B cell (primary cell): ENCODE measurements at regions not wholly inside any gene's neighbourhood (a gene's known extent, or its start where the extent isn't known, plus 50 kb on each side); places are given as distances from the start of the nearest gene placed in this dataset.

Source experiments
- ATAC-seq: fragments of 200-7000 bp; cut with Tn5 transposase; one replicate; pipeline ENCODE4 v1.10.0; 2021; ENCODE audit warnings: low read depth, mild to moderate bottlenecking, moderate number of reproducible peaks, moderate library complexity
- CTCF ChIA-PET: fragments of 350-600 bp; sonication (Branson Sonifier 250); formaldehyde crosslinking; loops from one replicate; lab custom pipeline; 2021; ENCODE audit warnings: antibody characterized with exemption, inconsistent platforms; lab: Charles Lee
- POLR2A ChIA-PET: fragments of 350-600 bp; sonication (Branson Sonifier 250); formaldehyde crosslinking; loops from one replicate; lab custom pipeline; 2021; ENCODE audit warnings: antibody characterized with exemption; lab: Charles Lee
- DNase-seq: peaks from one replicate; pipeline ENCODE4 v3.0.0; 2013
- H2AFZ ChIP-seq: 2 replicates; pipeline ENCODE4 v1.6.1; 2012; ENCODE audit warnings: mild to moderate bottlenecking, low read depth, low read length; ENCODE audit not compliant: insufficient read depth, poor library complexity, severe bottlenecking
- H3K27ac ChIP-seq, 2 donors: 1 replicate in 1 of 2; 2 replicates in 1 of 2; pipeline ENCODE4 v1.5.1; 2012 to 2013; ENCODE audit warnings: low read length in 2 of 2, mild to moderate bottlenecking in 2 of 2, moderate library complexity in 1 of 2
- H3K27me3 ChIP-seq, 4 experiments: fragments of 200-600 bp in 1 of 4; sonication (generic) in 1 of 4; replicated peaks in 1 of 4; 1 replicate in 2 of 4; 2 replicates in 2 of 4; pipeline versions ENCODE4 v1.6.1 to v1.7.0; 2013 to 2016; ENCODE audit warnings: low read length in 3 of 4, mild to moderate bottlenecking in 2 of 4, mixed read lengths in 1 of 4, moderate library complexity in 1 of 4; ENCODE audit not compliant: insufficient read depth in 4 of 4, control insufficient read depth in 3 of 4; ENCODE audit errors: control extremely low read depth in 1 of 4
- H3K36me3 ChIP-seq, 2 experiments: replicated peaks in 1 of 2; 1 replicate in 1 of 2; 2 replicates in 1 of 2; pipeline versions ENCODE4 v1.6.1 to v1.7.1; 2013; ENCODE audit warnings: low read length in 1 of 2; ENCODE audit not compliant: insufficient read depth in 2 of 2, control insufficient read depth in 1 of 2; ENCODE audit errors: control extremely low read depth in 1 of 2, extremely low read depth in 1 of 2
- H3K4me1 ChIP-seq, 2 donors: fragments of 200-600 bp in 1 of 2; sonication (generic) in 1 of 2; 1 replicate in 1 of 2; 2 replicates in 1 of 2; pipeline versions ENCODE4 v1.5.1 to v1.6.1; 2013 to 2017; ENCODE audit warnings: low read length in 2 of 2; ENCODE audit not compliant: control insufficient read depth in 2 of 2, insufficient read depth in 2 of 2
- H3K4me2 ChIP-seq: replicated peaks from 2 replicates; pipeline ENCODE3; 2012; ENCODE audit warnings: mild to moderate bottlenecking, low read depth, low read length; ENCODE audit not compliant: poor library complexity, severe bottlenecking
- H3K4me3 ChIP-seq, 5 experiments: fragments of 200-600 bp in 1 of 5; sonication (generic) in 1 of 5; 1 replicate in 3 of 5; 2 replicates in 2 of 5; pipeline versions ENCODE4 v1.5.1 to v1.7.0; 2011 to 2016; ENCODE audit warnings: low read length in 4 of 5, mild to moderate bottlenecking in 4 of 5, low read depth in 2 of 5, control low read depth in 1 of 5, moderate library complexity in 1 of 5; ENCODE audit not compliant: insufficient read depth in 1 of 5; ENCODE audit errors: control extremely low read depth in 1 of 5, extremely low read depth in 1 of 5
- H3K79me2 ChIP-seq: fragments of 200-600 bp; sonication (generic); one replicate; pipeline ENCODE4 v1.6.0; 2016; ENCODE audit warnings: low read length; ENCODE audit not compliant: control insufficient read depth, insufficient read depth
- H3K9ac ChIP-seq: fragments of 200-600 bp; sonication (generic); 2 replicates; pipeline ENCODE4 v1.6.1; 2017; ENCODE audit warnings: mild to moderate bottlenecking, low read length, moderate library complexity
- H3K9me3 ChIP-seq, 3 donors: one replicate each; pipeline versions ENCODE4 v1.6.1 to v1.7.1; 2013; ENCODE audit warnings: low read length in 2 of 3; ENCODE audit not compliant: control insufficient read depth in 2 of 3, insufficient read depth in 1 of 3; ENCODE audit errors: control extremely low read depth in 1 of 3
- H4K20me1 ChIP-seq: 2 replicates; pipeline ENCODE4 v1.6.0; 2012; ENCODE audit warnings: mild to moderate bottlenecking, low read length; ENCODE audit not compliant: insufficient read depth, control insufficient read depth, poor library complexity, severe bottlenecking
- H3K27ac Mint-ChIP-seq: one replicate; pipeline ENCODE4 v1.8.0; 2021; ENCODE audit warnings: mixed read lengths
- H3K27me3 Mint-ChIP-seq: one replicate; pipeline ENCODE4 v1.8.0; 2021; ENCODE audit warnings: mixed read lengths
- H3K4me1 Mint-ChIP-seq: one replicate; pipeline ENCODE4 v1.8.0; 2021; ENCODE audit warnings: mixed read lengths
- H3K4me3 Mint-ChIP-seq: one replicate; pipeline ENCODE4 v1.8.0; 2021; ENCODE audit warnings: mixed read lengths
- H3K9me3 Mint-ChIP-seq: one replicate; pipeline ENCODE4 v1.8.0; 2022; ENCODE audit warnings: mixed read lengths; ENCODE audit not compliant: insufficient read depth
- EZH2 ChIP-seq: IDR thresholded peaks from 2 replicates; pipeline ENCODE4 v1.6.1; 2012; ENCODE audit warnings: borderline replicate concordance, low read depth, mild to moderate bottlenecking, moderate library complexity, low read length; ENCODE audit not compliant: insufficient read depth, poor library complexity, severe bottlenecking
- WGBS: methylation state at CpG from one replicate; pipeline ENCODE4 v1.1.5; 2013; ENCODE audit warnings: missing lambda C conversion rate; ENCODE audit not compliant: insufficient coverage; 5-methylcytosine and 5-hydroxymethylcytosine counted together
- intact Hi-C: fragments of 100-400 bp; cut with micrococcal nuclease; formaldehyde crosslinking; loops from one replicate; pipeline ENCODE4 v1.10.0; 2022
- TF ChIP-seq, protein P1 (sequence below): fragments of 200-600 bp; IDR thresholded peaks from one replicate; pipeline ENCODE4 v1.8.0; 2022; ENCODE audit warnings: antibody characterized with exemption, mild to moderate bottlenecking

DNA sequence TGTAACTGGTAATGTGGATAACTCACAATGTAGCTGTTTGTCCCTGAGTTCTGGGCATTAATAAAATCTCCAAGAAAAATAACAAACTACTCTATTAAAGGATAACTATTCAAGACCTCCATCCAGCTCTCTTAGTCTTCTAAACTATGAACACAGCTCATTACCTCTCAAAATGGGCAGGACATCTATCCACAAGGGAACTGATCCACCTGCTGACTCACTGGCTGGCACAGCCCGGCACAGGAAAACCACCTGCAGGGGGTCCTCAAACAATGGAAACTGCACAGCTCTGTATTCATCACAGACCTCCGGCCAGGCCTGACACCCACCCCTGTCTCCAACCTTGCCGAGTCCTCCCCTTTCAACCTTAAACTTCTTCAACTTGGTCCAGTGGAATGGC is 255.4 kb downstream of the TJP1 start:
- DNase-seq, result no peak
- Histone ChIP-seq H3K27me3 (peaks cover 0 to 23% (median 18%) of the 10 kb centered on the region in 4 experiments), H3K4me3 (no peak overlapping the region), H3K36me3 (no peaks in the 10 kb centered on the region), H3K27ac (no peak overlapping the region), H3K9ac (no peak overlapping the region), H4K20me1 (no peaks in the 10 kb centered on the region), H3K4me1 (no peaks in the 10 kb centered on the region), H2AFZ (no peak overlapping the region), H3K9me3 (peaks cover 0 to 6% (median 0%) of the 10 kb centered on the region in 3 donors), H3K79me2 (no peaks in the 10 kb centered on the region), H3K4me2 (no peak overlapping the region)
- TF ChIP-seq, protein P1, sequence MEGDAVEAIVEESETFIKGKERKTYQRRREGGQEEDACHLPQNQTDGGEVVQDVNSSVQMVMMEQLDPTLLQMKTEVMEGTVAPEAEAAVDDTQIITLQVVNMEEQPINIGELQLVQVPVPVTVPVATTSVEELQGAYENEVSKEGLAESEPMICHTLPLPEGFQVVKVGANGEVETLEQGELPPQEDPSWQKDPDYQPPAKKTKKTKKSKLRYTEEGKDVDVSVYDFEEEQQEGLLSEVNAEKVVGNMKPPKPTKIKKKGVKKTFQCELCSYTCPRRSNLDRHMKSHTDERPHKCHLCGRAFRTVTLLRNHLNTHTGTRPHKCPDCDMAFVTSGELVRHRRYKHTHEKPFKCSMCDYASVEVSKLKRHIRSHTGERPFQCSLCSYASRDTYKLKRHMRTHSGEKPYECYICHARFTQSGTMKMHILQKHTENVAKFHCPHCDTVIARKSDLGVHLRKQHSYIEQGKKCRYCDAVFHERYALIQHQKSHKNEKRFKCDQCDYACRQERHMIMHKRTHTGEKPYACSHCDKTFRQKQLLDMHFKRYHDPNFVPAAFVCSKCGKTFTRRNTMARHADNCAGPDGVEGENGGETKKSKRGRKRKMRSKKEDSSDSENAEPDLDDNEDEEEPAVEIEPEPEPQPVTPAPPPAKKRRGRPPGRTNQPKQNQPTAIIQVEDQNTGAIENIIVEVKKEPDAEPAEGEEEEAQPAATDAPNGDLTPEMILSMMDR, result no peak
- TF ChIP-seq EZH2, result no peak
- Mint-ChIP-seq H3K27ac (no peak overlapping the region), H3K27me3 (peaks cover 43% of the 10 kb centered on the region), H3K4me1 (peaks cover 7% of the 10 kb centered on the region), H3K4me3 (no peak overlapping the region), H3K9me3 (no peaks in the 10 kb centered on the region)
- ChIA-PET POLR2A (no interaction called here), CTCF (no interaction called here)
- intact Hi-C loops, result no loop called here
- 85% methylated on average over 3 of the region's 3 CpGs for WGBS
- no peak for ATAC-seq

DNA sequence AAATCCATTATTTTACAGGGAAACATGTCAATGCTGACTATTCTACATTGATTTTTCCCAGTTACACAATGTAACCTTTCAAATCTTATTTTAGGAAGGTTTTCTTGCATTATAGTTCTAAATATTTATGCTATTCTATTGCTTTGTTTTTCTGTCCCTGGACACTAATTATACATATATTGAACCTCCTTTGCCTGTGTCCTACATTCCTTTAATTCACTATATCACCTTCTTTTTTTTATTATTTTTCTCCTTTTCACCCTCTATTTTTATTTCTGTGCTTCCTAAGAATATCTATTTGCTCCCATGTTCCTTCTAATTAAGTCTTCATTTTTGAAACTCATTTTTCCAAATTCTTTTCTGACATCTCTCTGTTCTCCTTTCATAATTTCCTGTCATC is 259.2 kb downstream of the TJP1 start:
- POLR2A ChIA-PET, result no interaction called here
- no peaks in the 10 kb centered on the region for H3K9me3 Mint-ChIP-seq

More for the DNA sequence above, 259.2 kb downstream of the TJP1 start:
- peaks cover 33% of the 10 kb centered on the region for H3K27me3 Mint-ChIP-seq
- CTCF ChIA-PET, result no interaction called here
- Histone ChIP-seq H3K9ac (no peak overlapping the region), H3K4me2 (no peak overlapping the region), H4K20me1 (no peaks in the 10 kb centered on the region), H3K9me3 (peaks cover 0 to 9% (median 0%) of the 10 kb centered on the region in 3 donors), H3K27me3 (peaks cover 0 to 10% (median 2%) of the 10 kb centered on the region in 4 experiments), H2AFZ (no peak overlapping the region), H3K4me3 (no peak overlapping the region), H3K79me2 (no peaks in the 10 kb centered on the region), H3K27ac (no peak overlapping the region), H3K4me1 (no peaks in the 10 kb centered on the region), H3K36me3 (no peaks in the 10 kb centered on the region)
- no peak overlapping the region for H3K4me3 Mint-ChIP-seq
- intact Hi-C loops, result no loop called here
- no peak for DNase-seq
- TF ChIP-seq, protein P1, result no peak
- no peak for TF ChIP-seq EZH2
- no peak overlapping the region for H3K27ac Mint-ChIP-seq
- H3K4me1 Mint-ChIP-seq, result no peaks in the 10 kb centered on the region
- no peak for ATAC-seq
